Endothelial cell of umbilical vein (primary cell): ENCODE measurements at regions not wholly inside any gene's neighbourhood (a gene's known extent, or its start where the extent isn't known, plus 50 kb on each side); places are given as distances from the start of the nearest gene placed in this dataset.
A peak's percentile ranks its signal among the peaks of the same experiment; 100 is the strongest.

Source experiments
- BruUV-seq: library from RNA; stranded (reverse); fragments of 400-500 nt; replicated peaks from 2 replicates; lab custom pipeline; 2021; lab: Mats Ljungman, UMichigan
- CTCF ChIA-PET: fragments of 300-600, 350-600 bp; sonication (Branson Sonifier 250); formaldehyde crosslinking; loops from one replicate; lab custom pipeline; 2021; ENCODE audit warnings: antibody characterized with exemption, inconsistent platforms; lab: Charles Lee
- POLR2A ChIA-PET: fragments of 300-600, 350-600 bp; sonication (Branson Sonifier 250); formaldehyde crosslinking; loops from one replicate; lab custom pipeline; 2021; ENCODE audit warnings: antibody characterized with exemption, inconsistent platforms; lab: Charles Lee
- DNase-seq: peaks from one replicate; pipeline ENCODE4 v3.0.0-alpha.2; 2011; ENCODE audit warnings: low read depth, low spot score
- FAIRE-seq: peaks from 2 replicates; lab custom pipeline; 2011; peaks lifted over from hg19 to GRCh38; lab: Jason Lieb, UNC
- H2AFZ ChIP-seq: 2 replicates; pipeline ENCODE4 v1.6.0; 2012; ENCODE audit warnings: low read depth, low read length, control low read depth, inconsistent platforms
- H3K27ac ChIP-seq: 2 replicates; pipeline ENCODE4 v1.5.1; 2011; ENCODE audit warnings: low read depth, mild to moderate bottlenecking, control low read depth, low read length, moderate library complexity; ENCODE audit not compliant: insufficient read depth
- H3K27me3 ChIP-seq, 2 experiments: 2 replicates each; pipeline versions ENCODE4 v1.6.0 to v1.6.1; 2011; ENCODE audit warnings: low read length in 2 of 2, mixed read lengths in 1 of 2; ENCODE audit not compliant: control insufficient read depth in 2 of 2, insufficient read depth in 2 of 2
- H3K36me3 ChIP-seq, 2 experiments: 2 replicates in 1 of 2; 3 replicates in 1 of 2; pipeline ENCODE4 v1.5.1; 2011; ENCODE audit warnings: low read length in 2 of 2, mild to moderate bottlenecking in 1 of 2, moderate library complexity in 1 of 2; ENCODE audit not compliant: control insufficient read depth in 2 of 2, insufficient read depth in 2 of 2; ENCODE audit errors: extremely low read depth in 1 of 2
- H3K4me1 ChIP-seq: 3 replicates; pipeline ENCODE4 v1.5.1; 2011; ENCODE audit warnings: mild to moderate bottlenecking, low read length; ENCODE audit not compliant: control insufficient read depth, insufficient read depth; ENCODE audit errors: extremely low read depth
- H3K4me2 ChIP-seq: 2 replicates; pipeline ENCODE4 v1.6.1; 2011; ENCODE audit warnings: low read length, control low read depth, mixed read lengths; ENCODE audit not compliant: insufficient read depth
- H3K4me3 ChIP-seq, 3 experiments: fragments of 200-600 bp in 1 of 3; sonication (generic), shearing (Covaris generic) in 1 of 3; replicated peaks in 1 of 3; 2 replicates each; pipeline ENCODE4 v1.5.1; 2011 to 2016; ENCODE audit warnings: control low read depth in 3 of 3, low read length in 3 of 3, mild to moderate bottlenecking in 2 of 3, inconsistent platforms in 1 of 3, low read depth in 1 of 3, moderate library complexity in 1 of 3; ENCODE audit not compliant: insufficient read depth in 1 of 3
- H3K79me2 ChIP-seq: 2 replicates; pipeline ENCODE4 v1.6.0; 2012; ENCODE audit warnings: low read length, inconsistent platforms; ENCODE audit not compliant: control insufficient read depth, insufficient read depth
- H3K9ac ChIP-seq: replicated peaks from 2 replicates; pipeline ENCODE3; 2011; ENCODE audit warnings: low read length, control low read depth; ENCODE audit not compliant: insufficient read depth; ENCODE audit errors: extremely low read depth
- H3K9me1 ChIP-seq: replicated peaks from 3 replicates; pipeline ENCODE4 v1.6.0; 2011; ENCODE audit warnings: mild to moderate bottlenecking, low read length; ENCODE audit not compliant: control insufficient read depth, insufficient read depth; ENCODE audit errors: extremely low read depth
- H3K9me3 ChIP-seq: replicated peaks from 2 replicates; pipeline ENCODE4 v1.5.1; 2012; ENCODE audit warnings: low read length, inconsistent platforms; ENCODE audit not compliant: control insufficient read depth, insufficient read depth
- H4K20me1 ChIP-seq: replicated peaks from 2 replicates; pipeline ENCODE3; 2011; ENCODE audit warnings: mild to moderate bottlenecking, low read length; ENCODE audit not compliant: control insufficient read depth, insufficient read depth; ENCODE audit errors: extremely low read depth
- EZH2 ChIP-seq: IDR thresholded peaks from 2 replicates; pipeline ENCODE4 v1.6.1; 2012; ENCODE audit warnings: borderline replicate concordance, low read depth, mild to moderate bottlenecking, moderate library complexity, low read length, inconsistent platforms; ENCODE audit not compliant: severe bottlenecking
- FOS ChIP-seq: IDR thresholded peaks from 2 replicates; pipeline ENCODE4 v1.6.1; 2011; ENCODE audit warnings: mild to moderate bottlenecking, low read length, moderate library complexity, borderline replicate concordance; ENCODE audit not compliant: insufficient read depth
- GATA2 ChIP-seq: IDR thresholded peaks from 2 replicates; pipeline ENCODE4 v1.7.0; 2011; ENCODE audit warnings: low read depth, mild to moderate bottlenecking, moderate library complexity, mixed read lengths, low read length; ENCODE audit not compliant: insufficient read length, insufficient read depth
- JUN ChIP-seq: IDR thresholded peaks from 2 replicates; pipeline ENCODE4 v1.6.1; 2011; ENCODE audit warnings: borderline replicate concordance, low read depth; ENCODE audit not compliant: insufficient read length, insufficient read depth
- MYC ChIP-seq: IDR thresholded peaks from one replicate; pipeline ENCODE4 v1.6.1; 2011; ENCODE audit warnings: mild to moderate bottlenecking, low read depth, low read length
- POLR2A ChIP-seq: IDR thresholded peaks from 2 replicates; pipeline ENCODE4 v1.6.1; 2012; ENCODE audit warnings: low read depth, mild to moderate bottlenecking, control low read depth, low read length
- POLR2AphosphoS5 ChIP-seq: IDR thresholded peaks from 2 replicates; pipeline ENCODE4 v1.6.1; 2012; ENCODE audit warnings: low read depth, mild to moderate bottlenecking, control low read depth, low read length, moderate library complexity; ENCODE audit not compliant: insufficient read depth
- dilution Hi-C: fragments of 300-500 bp; cut with MboI; formaldehyde crosslinking; loops from one replicate; pipeline ENCODE4 v1.15.0; 2019; ENCODE audit warnings: low sequenced_read_pairs; ENCODE audit not compliant: extremely low pct_ligation_motif_present
- intact Hi-C: fragments of 100-400 bp; cut with micrococcal nuclease; formaldehyde crosslinking; loops from one replicate; pipeline ENCODE4 v1.10.0; 2022
- TF ChIP-seq, protein P1 (sequence below), 2 donors: IDR thresholded peaks; 1 replicate in 1 of 2; 2 replicates in 1 of 2; pipeline ENCODE4 v1.5.1; 2011; ENCODE audit warnings: low read length in 2 of 2, mild to moderate bottlenecking in 2 of 2, moderate library complexity in 2 of 2, control low read depth in 1 of 2, inconsistent platforms in 1 of 2, low read depth in 1 of 2; ENCODE audit not compliant: insufficient read depth in 1 of 2; ENCODE audit errors: extremely low read depth in 1 of 2
- TF ChIP-seq, protein P2 (sequence below): IDR thresholded peaks from 2 replicates; pipeline ENCODE4 v1.6.1; 2011; ENCODE audit not compliant: insufficient read depth, insufficient read length

GRCh38 chr12:60035835-60036234 lies 440.0 kb downstream of the SLC16A7 start:
- Histone ChIP-seq H3K36me3 (no peaks in the 10 kb centered on the region), H4K20me1 (no peaks in the 10 kb centered on the region), H3K9me1 (no peaks in the 10 kb centered on the region), H3K4me1 (peaks cover 20% of the 10 kb centered on the region), H3K4me2 (peak overlapping the region; percentile 35), H3K27me3 (no peaks in the 10 kb centered on the region), H3K79me2 (no peaks in the 10 kb centered on the region), H3K27ac (peak overlapping the region; percentile 65), H2AFZ (no peak overlapping the region), H3K9me3 (no peaks in the 10 kb centered on the region), H3K9ac (no peak overlapping the region), H3K4me3 (no peak overlapping the region)
- FAIRE-seq: peak; percentile 82
- dilution Hi-C loops (no loop called here), intact Hi-C loops (loop anchor here (1.0 to 5.0 kb wide), 2 partner anchors 36 to 197 kb away; no protein-coding TSS in a partner anchor)
- DNase-seq: peak; percentile 84
- TF ChIP-seq JUN (peak; percentile 88), POLR2AphosphoS5 (peak; percentile 46), POLR2A (no peak), FOS (peak; percentile 73), GATA2 (peak; percentile 17), MYC (no peak), EZH2 (no peak)
- TF ChIP-seq, protein P1, sequence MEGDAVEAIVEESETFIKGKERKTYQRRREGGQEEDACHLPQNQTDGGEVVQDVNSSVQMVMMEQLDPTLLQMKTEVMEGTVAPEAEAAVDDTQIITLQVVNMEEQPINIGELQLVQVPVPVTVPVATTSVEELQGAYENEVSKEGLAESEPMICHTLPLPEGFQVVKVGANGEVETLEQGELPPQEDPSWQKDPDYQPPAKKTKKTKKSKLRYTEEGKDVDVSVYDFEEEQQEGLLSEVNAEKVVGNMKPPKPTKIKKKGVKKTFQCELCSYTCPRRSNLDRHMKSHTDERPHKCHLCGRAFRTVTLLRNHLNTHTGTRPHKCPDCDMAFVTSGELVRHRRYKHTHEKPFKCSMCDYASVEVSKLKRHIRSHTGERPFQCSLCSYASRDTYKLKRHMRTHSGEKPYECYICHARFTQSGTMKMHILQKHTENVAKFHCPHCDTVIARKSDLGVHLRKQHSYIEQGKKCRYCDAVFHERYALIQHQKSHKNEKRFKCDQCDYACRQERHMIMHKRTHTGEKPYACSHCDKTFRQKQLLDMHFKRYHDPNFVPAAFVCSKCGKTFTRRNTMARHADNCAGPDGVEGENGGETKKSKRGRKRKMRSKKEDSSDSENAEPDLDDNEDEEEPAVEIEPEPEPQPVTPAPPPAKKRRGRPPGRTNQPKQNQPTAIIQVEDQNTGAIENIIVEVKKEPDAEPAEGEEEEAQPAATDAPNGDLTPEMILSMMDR (IDR thresholded peaks at IDR 0.05; ENCODE audit: extremely low read depth in 1 of 2, insufficient read depth in 1 of 2, low read depth in 1 of 2, low read length in 2 of 2): no peak
- TF ChIP-seq, protein P2, sequence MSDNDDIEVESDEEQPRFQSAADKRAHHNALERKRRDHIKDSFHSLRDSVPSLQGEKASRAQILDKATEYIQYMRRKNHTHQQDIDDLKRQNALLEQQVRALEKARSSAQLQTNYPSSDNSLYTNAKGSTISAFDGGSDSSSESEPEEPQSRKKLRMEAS: no peak
- POLR2A ChIA-PET: no interaction called here
- CTCF ChIA-PET: interaction anchor here (0.8 to 1.3 kb wide), 8 partner anchors 8 to 632 kb away, joined by 3 to 5 read pairs (median 3); no protein-coding TSS in a partner anchor
- no TSS peak for BruUV-seq
